NT2/D1 (cell line): ENCODE measurements at regions not wholly inside any gene's neighbourhood (a gene's known extent, or its start where the extent isn't known, plus 50 kb on each side); places are given as distances from the start of the nearest gene placed in this dataset.

ENCODE experiments used
- SUZ12 ChIP-seq: IDR thresholded peaks from 2 replicates; pipeline ENCODE4 v1.6.1; 2011; ENCODE audit not compliant: insufficient read length, insufficient read depth; ENCODE audit errors: extremely low read depth
- YY1 ChIP-seq: IDR thresholded peaks from 2 replicates; pipeline ENCODE4 v1.6.1; 2011; ENCODE audit not compliant: insufficient read length, insufficient read depth

DNA sequence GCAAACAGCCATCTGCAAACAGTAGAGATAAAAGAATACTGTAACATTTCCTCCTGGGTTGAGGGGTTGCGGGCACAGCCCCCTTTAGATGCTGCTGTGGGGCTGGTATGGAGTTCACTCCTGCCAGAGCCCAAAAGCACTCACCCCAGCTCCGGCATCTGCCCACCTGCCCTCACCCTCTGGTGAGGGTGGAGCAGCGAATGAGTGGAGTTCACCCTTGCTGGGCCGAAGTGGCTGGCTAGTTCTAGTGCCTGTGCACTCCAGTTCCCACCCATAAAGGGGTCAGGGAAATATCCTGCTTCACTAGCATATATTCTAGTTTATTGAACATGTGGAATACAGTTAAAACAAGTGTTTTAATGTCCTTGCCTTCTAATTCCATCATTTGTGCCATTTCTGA is 209.7 kb upstream of the SGO1 start:
- TF ChIP-seq YY1 = no peak
- TF ChIP-seq SUZ12 = no peak
